ENCODE measurements at regions not wholly inside any gene's neighbourhood (a gene's known extent, or its start where the extent isn't known, plus 50 kb on each side); places are given as distances from the start of the nearest gene placed in this dataset.

- TF ChIP-seq CTCF (IDR thresholded peaks at IDR 0.05): no peak
Observed at GRCh38 chr9:84511651-84512050, 157.9 kb upstream of the NTRK2 start.

- TF ChIP-seq CTCF (IDR thresholded peaks at IDR 0.05): no peak
Observed at GRCh38 chr9:84512493-84512892, 157.0 kb upstream of the NTRK2 start.

GRCh38 chr9:84513473-84513872 lies 156.1 kb upstream of the NTRK2 start:
- TF ChIP-seq CTCF (IDR thresholded peaks at IDR 0.05): no peak

GRCh38 chr9:84513979-84514378 lies 155.6 kb upstream of the NTRK2 start:
- TF ChIP-seq CTCF (IDR thresholded peaks at IDR 0.05): no peak

GRCh38 chr9:84514421-84514820 lies 155.1 kb upstream of the NTRK2 start:
- no peak for TF ChIP-seq CTCF (IDR thresholded peaks at IDR 0.05)

- TF ChIP-seq CTCF (IDR thresholded peaks at IDR 0.05): no peak
Observed at GRCh38 chr9:84517026-84517425, 152.5 kb upstream of the NTRK2 start.

GRCh38 chr9:84519413-84519812 lies 150.1 kb upstream of the NTRK2 start:
- TF ChIP-seq CTCF (IDR thresholded peaks at IDR 0.05): no peak

GRCh38 chr9:84521208-84521607 lies 148.3 kb upstream of the NTRK2 start:
- no peak for TF ChIP-seq CTCF (IDR thresholded peaks at IDR 0.05)

Data from LNCAP (cell line).